NCI-H187 treated with DMSO at 0.1 percent for 48 hours (cell line): ENCODE measurements at regions not wholly inside any gene's neighbourhood (a gene's known extent, or its start where the extent isn't known, plus 50 kb on each side); places are given as distances from the start of the nearest gene placed in this dataset.
"Not testable (repeated sequence)": the region's sequence is repeated elsewhere in the genome, so short reads cannot be mapped to it uniquely, and the experiment has no call there.

ENCODE experiments used
- DNase-seq: peaks from one replicate; lab custom pipeline; 2025; lab: John Stamatoyannopoulos, UW

- DNase-seq = no peak
Observed at GRCh38 chr14:58730792-58731464, 93.2 kb downstream of the DACT1 start.

- DNase-seq = no peak
Observed at GRCh38 chr14:58731465-58732293, 93.9 kb downstream of the DACT1 start.

- no peak for DNase-seq
Observed at GRCh38 chr14:58732387-58732786, 94.6 kb downstream of the DACT1 start.

- DNase-seq = no peak
Observed at GRCh38 chr14:58733451-58734208, 95.9 kb downstream of the DACT1 start.

DNA sequence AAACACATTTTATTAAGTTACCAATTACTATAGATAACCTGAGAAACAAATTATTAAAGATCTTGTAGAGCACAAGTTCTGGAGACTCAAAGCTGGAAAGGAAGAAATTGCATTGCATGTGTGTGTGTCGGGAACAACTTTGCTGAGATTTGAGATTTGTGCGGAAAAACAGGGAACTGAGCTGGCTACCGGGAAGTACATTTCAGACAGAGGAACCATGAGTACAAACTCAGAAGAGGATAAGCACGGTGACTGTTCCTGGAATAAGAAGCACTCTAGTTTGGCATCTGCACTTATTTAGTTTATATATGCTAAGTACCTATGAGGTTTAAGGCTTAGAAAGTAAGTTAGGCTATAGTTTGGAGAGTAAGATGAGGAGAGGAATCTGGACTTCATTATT is 97.8 kb downstream of the DACT1 start:
- DNase-seq = no peak

- DNase-seq = no peak
Observed at GRCh38 chr14:58736606-58737005, 98.8 kb downstream of the DACT1 start.

- no peak for DNase-seq
Observed at GRCh38 chr14:58737511-58737910, 99.7 kb downstream of the DACT1 start.

- no peak for DNase-seq
Observed at GRCh38 chr14:58738189-58738836, 100.6 kb downstream of the DACT1 start.

DNA sequence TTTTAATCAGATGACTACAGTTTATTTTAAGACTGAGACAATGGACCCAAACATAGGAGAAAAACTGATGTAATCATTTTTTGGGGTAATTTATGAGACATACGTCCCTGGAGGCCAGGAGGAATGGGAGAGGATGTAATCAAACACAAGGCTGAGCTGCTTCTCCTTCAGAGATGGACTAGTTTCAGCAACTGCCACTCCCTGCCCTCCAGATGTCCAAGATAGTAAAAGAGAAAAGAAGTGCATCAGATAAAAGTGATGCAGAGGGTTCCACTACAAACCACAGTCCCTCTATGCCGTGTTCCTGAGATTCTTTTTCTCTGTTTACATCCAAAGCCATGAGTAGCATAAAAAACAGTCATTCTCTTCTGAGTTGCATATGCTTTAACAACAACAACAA is 101.1 kb downstream of the DACT1 start:
- no peak for DNase-seq

DNA sequence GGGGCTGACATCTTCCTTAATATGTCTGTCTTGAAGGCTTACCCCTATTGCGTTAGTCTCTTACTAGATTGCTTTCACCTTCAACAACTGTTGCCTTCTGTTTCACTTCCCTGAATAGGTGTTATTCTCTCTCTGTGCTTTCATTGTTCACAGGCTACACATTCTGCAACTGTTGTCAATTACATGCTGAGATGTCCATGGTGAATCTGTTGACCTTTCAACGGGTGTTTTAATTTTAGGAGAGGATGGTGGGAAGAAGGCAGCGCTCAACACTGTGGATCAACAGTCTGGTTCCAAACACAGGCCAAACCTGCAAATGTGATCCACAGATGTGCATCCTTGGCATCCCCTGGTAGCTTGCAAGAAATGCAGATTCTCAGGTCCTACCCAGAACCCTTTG is 101.9 kb downstream of the DACT1 start:
- no peak for DNase-seq

GRCh38 chr14:58740379-58740935 is 102.7 kb downstream of the DACT1 start:
- DNase-seq = no peak

DNA sequence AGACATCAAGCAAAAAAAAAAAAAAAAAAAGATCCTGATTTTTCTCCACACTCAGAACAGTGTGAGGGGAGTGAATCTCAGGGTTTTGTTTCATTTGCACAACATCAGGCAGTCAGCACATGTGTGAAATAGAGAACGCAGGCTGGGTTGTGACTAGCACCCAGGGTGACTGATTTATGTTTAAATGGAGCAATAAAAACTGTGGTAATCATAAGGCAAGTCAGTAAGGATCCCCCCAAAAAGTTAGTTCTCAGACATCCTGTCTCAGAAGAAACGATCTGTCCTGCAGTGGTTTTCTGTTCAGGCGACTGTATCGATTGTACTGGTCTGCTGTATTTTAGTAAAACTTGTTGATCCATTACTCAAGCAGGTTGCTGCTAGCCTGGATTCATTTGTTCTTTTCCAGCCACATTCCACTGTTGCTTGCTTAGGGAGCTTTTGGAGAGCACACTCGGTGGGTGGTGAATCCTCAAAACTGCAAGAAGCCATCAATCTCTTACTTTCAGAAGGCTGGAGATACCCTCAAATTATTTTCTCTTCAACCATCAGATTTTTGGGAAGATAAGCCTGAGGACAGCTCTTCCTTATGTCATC is 107.1 kb downstream of the DACT1 start:
- DNase-seq = no peak

- no peak for DNase-seq
Observed at GRCh38 chr14:58746261-58746660, 108.5 kb downstream of the DACT1 start.

GRCh38 chr14:58746701-58747100 is 108.9 kb downstream of the DACT1 start:
- DNase-seq = no peak

DNA sequence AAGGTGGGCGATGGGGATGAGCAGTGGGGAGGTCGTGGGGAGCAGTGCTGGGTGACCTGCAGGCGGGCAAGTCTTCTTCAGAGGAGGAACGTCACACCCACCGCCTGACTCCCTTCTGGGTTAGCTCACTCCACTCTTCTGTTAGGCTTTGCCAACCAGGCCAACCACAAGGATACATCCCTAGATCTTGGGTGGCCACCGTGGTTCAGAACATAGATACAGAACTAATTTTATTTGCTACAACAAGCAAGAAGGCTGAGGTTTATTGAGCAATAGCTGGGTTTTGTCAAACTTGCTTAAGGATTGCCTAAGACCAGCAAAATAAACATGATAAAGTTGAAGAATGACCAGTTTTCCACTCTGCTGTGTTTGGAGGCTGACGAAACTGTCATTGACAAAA is 109.4 kb downstream of the DACT1 start:
- no peak for DNase-seq

DNA sequence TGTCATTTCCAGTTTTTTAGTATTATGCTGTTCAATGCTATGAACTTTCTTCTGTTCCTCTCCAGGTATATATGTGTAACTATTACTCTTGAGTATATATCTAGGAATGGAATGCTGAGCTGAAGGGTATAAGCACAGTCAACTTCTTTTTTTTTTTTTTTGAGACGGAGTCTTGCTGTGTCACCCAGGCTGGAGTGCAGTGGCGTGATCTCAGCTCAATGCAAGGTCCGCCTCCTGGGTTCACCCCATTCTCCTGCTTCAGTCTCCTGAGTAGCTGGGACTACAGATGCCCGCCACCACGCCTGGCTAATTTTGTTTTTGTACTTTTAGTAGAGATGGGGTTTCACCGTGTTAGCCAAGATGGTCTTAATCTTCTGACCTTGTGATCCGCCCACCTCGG is 110.5 kb downstream of the DACT1 start:
- DNase-seq = not testable (repeated sequence)

- DNase-seq = peak; percentile 95
Observed at GRCh38 chr14:58749066-58749669, 111.4 kb downstream of the DACT1 start.

DNA sequence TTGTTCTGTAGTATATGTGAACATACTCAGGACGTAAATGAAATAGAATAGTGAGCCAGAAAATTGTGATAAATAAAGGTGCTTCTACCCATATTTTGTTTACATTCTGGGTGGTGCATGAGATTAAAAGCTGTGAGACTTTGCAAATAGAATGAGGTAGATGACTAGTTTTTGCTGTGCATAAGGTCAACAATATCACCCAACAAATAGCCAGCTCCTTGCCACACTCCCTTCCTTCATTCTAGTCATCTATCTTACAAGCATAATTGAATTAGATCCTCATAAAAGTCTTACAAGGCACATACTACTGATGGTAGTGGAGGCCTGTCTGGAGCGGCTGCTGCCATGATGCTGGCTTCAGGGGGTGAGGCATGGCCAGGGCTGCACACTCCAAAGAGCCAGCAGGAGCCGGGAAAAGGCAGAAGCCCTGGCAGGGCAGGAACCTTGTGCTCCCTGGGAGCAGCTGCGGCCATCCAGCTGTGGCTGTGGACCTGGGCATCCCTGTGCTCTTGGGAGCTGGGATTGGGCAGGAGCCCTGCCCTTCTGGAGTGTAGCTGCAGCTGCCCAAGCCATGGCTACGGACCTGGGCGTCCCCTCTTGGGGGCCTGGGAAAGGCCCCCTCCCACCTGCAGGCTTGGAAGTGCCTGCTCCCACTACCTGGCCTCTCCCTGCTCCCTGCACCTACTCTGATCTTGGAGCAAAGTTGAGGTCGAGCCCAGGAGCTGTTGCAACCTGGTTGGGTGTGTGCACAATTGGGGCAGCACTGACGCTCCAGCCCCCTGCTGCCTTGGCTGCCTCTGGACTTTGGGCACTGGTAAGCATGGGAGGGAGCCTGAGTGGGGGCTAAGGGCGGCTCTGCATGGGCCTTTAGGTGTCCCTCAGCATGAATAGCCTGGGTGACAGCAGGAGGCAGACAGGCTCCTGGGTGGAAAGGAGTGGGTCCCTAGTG is 112.8 kb downstream of the DACT1 start:
- DNase-seq = no peak

GRCh38 chr14:58751788-58752187 is 114.0 kb downstream of the DACT1 start:
- DNase-seq = no peak

- no peak for DNase-seq
Observed at GRCh38 chr14:58752289-58752688, 114.5 kb downstream of the DACT1 start.
